Liver (tissue), 8 donors: ENCODE measurements at regions not wholly inside any gene's neighbourhood (a gene's known extent, or its start where the extent isn't known, plus 50 kb on each side); places are given as distances from the start of the nearest gene placed in this dataset.

Experiments used
- DNase-seq: peaks from one replicate; pipeline ENCODE4 v3.0.0-alpha.2; 2017; ENCODE audit warnings: low spot score
- H3K27ac ChIP-seq, 2 donors: one replicate each; pipeline ENCODE4 v1.7.0; 2013; ENCODE audit warnings: inconsistent platforms in 2 of 2, low read length in 2 of 2, control low read depth in 1 of 2, low read depth in 1 of 2, mild to moderate bottlenecking in 1 of 2
- H3K27me3 ChIP-seq, 4 donors: one replicate each; pipeline versions ENCODE4 v1.6.1 to v1.7.0; 2013; ENCODE audit warnings: low read length in 3 of 4, inconsistent platforms in 1 of 4, mild to moderate bottlenecking in 1 of 4, moderate library complexity in 1 of 4; ENCODE audit not compliant: control insufficient read depth in 4 of 4, insufficient read depth in 4 of 4
- H3K36me3 ChIP-seq, 4 donors: one replicate each; pipeline versions ENCODE4 v1.6.1 to v1.7.0; 2013; ENCODE audit warnings: low read length in 3 of 4, mild to moderate bottlenecking in 3 of 4, low read depth in 1 of 4, moderate library complexity in 1 of 4; ENCODE audit not compliant: control insufficient read depth in 4 of 4, insufficient read depth in 3 of 4
- H3K4me1 ChIP-seq, 4 donors: one replicate each; pipeline versions ENCODE4 v1.6.1 to v1.7.0; 2013; ENCODE audit warnings: low read length in 3 of 4, mild to moderate bottlenecking in 3 of 4, moderate library complexity in 1 of 4; ENCODE audit not compliant: control insufficient read depth in 4 of 4, insufficient read depth in 4 of 4
- H3K4me3 ChIP-seq, 3 donors: one replicate each; pipeline versions ENCODE4 v1.6.1 to v1.7.0; 2013; ENCODE audit warnings: low read length in 3 of 3, control low read depth in 1 of 3, low read depth in 1 of 3, mild to moderate bottlenecking in 1 of 3
- H3K9ac ChIP-seq, 2 donors: one replicate each; pipeline ENCODE4 v1.7.0; 2013; ENCODE audit warnings: low read length in 2 of 2, mild to moderate bottlenecking in 2 of 2, moderate library complexity in 2 of 2, control low read depth in 1 of 2, low read depth in 1 of 2
- H3K9me3 ChIP-seq, 4 donors: one replicate each; pipeline versions ENCODE4 v1.6.1 to v1.7.0; 2013; ENCODE audit warnings: low read length in 3 of 4; ENCODE audit not compliant: control insufficient read depth in 4 of 4
- ATF3 ChIP-seq: IDR thresholded peaks from 2 replicates; pipeline ENCODE4 v1.6.1; 2016; ENCODE audit warnings: antibody characterized with exemption
- EGR1 ChIP-seq, 2 donors: IDR thresholded peaks; 2 replicates each; pipeline ENCODE4 v1.6.1; 2016 to 2018; ENCODE audit warnings: antibody characterized with exemption in 2 of 2, low read depth in 2 of 2
- FOXA1 ChIP-seq: IDR thresholded peaks from 2 replicates; pipeline ENCODE4 v1.6.1; 2016; ENCODE audit warnings: antibody characterized with exemption
- FOXA2 ChIP-seq: IDR thresholded peaks from 2 replicates; pipeline ENCODE4 v1.6.1; 2016; ENCODE audit warnings: antibody characterized with exemption
- GABPA ChIP-seq, 2 donors: IDR thresholded peaks in 1 of 2; conservative IDR thresholded peaks in 1 of 2; 2 replicates each; pipeline ENCODE4 v1.6.1; 2016; ENCODE audit warnings: antibody characterized with exemption in 2 of 2, mild to moderate bottlenecking in 1 of 2, moderate library complexity in 1 of 2
- HNF4G ChIP-seq: IDR thresholded peaks from 2 replicates; pipeline ENCODE4 v1.6.1; 2016; ENCODE audit warnings: antibody characterized with exemption
- JUND ChIP-seq, 2 donors: IDR thresholded peaks; 2 replicates each; pipeline ENCODE4 v1.6.1; 2016; ENCODE audit warnings: antibody characterized with exemption in 2 of 2
- MAX ChIP-seq: IDR thresholded peaks from 2 replicates; pipeline ENCODE4 v1.6.1; 2016; ENCODE audit warnings: antibody characterized with exemption
- NR2F2 ChIP-seq: IDR thresholded peaks from 2 replicates; pipeline ENCODE4 v1.6.1; 2016; ENCODE audit warnings: antibody characterized with exemption
- RAD21 ChIP-seq, 2 donors: IDR thresholded peaks; 2 replicates each; pipeline ENCODE4 v1.6.1; 2016; ENCODE audit warnings: antibody characterized with exemption in 2 of 2, mild to moderate bottlenecking in 2 of 2
- REST ChIP-seq: IDR thresholded peaks from 2 replicates; pipeline ENCODE4 v1.6.1; 2016; ENCODE audit warnings: antibody characterized with exemption, mild to moderate bottlenecking
- RXRA ChIP-seq, 2 donors: IDR thresholded peaks; 2 replicates each; pipeline ENCODE4 v1.6.1; 2017 to 2018; ENCODE audit warnings: antibody characterized with exemption in 2 of 2, mild to moderate bottlenecking in 1 of 2
- SP1 ChIP-seq: IDR thresholded peaks from 2 replicates; pipeline ENCODE4 v1.6.1; 2018; ENCODE audit warnings: antibody characterized with exemption, mild to moderate bottlenecking
- TAF1 ChIP-seq: conservative IDR thresholded peaks from 2 replicates; pipeline ENCODE4 v1.6.1; 2016; ENCODE audit warnings: antibody characterized with exemption, mild to moderate bottlenecking
- YY1 ChIP-seq: IDR thresholded peaks from 2 replicates; pipeline ENCODE4 v1.6.1; 2016; ENCODE audit warnings: antibody characterized with exemption, mild to moderate bottlenecking
- WGBS: extraction: QIAGEN DNeasy Blood & Tissue Kit; methylation state at CpG from one replicate; pipeline ENCODE4 v1.1.7; 2013; 5-methylcytosine and 5-hydroxymethylcytosine counted together
- TF ChIP-seq, protein P1 (sequence below): IDR thresholded peaks from 2 replicates; pipeline ENCODE4 v1.6.1; 2016; ENCODE audit warnings: antibody characterized with exemption
- TF ChIP-seq, protein P2 (sequence below): fragments of 150-350 bp; IDR thresholded peaks from 2 replicates; pipeline ENCODE4 v1.5.1; 2017; ENCODE audit warnings: improper control_type of control experiment, low read depth, low read length; ENCODE audit not compliant: missing input control
- donor health status: healthy.
- donor health status: healthy.
- donor health status: healthy.
- donor health status: healthy.
- donor health status: healthy.

DNA sequence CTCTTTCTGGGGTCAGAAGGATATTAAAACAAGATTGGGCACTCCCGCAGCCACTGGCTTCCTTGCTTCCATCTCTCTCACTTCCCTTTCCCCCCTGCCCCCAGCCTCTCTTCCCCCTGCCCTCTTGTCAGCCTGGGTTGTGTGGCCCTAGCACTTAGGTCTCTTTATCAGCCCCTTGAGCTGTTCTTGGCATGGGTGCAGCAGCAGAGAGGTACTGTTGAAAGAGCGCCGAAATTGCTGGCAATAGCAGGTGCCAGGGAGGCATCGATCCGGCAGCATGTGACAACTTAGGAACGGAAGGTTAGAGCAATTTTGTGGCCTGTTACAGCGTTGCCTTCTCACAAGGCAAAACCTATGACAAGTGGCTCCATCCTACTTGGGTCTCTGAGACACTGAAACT, 333.1 kb upstream of the IGFBP7 start (continued):
- TF ChIP-seq, protein P1, sequence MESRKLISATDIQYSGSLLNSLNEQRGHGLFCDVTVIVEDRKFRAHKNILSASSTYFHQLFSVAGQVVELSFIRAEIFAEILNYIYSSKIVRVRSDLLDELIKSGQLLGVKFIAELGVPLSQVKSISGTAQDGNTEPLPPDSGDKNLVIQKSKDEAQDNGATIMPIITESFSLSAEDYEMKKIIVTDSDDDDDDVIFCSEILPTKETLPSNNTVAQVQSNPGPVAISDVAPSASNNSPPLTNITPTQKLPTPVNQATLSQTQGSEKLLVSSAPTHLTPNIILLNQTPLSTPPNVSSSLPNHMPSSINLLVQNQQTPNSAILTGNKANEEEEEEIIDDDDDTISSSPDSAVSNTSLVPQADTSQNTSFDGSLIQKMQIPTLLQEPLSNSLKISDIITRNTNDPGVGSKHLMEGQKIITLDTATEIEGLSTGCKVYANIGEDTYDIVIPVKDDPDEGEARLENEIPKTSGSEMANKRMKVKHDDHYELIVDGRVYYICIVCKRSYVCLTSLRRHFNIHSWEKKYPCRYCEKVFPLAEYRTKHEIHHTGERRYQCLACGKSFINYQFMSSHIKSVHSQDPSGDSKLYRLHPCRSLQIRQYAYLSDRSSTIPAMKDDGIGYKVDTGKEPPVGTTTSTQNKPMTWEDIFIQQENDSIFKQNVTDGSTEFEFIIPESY, result no peak

DNA sequence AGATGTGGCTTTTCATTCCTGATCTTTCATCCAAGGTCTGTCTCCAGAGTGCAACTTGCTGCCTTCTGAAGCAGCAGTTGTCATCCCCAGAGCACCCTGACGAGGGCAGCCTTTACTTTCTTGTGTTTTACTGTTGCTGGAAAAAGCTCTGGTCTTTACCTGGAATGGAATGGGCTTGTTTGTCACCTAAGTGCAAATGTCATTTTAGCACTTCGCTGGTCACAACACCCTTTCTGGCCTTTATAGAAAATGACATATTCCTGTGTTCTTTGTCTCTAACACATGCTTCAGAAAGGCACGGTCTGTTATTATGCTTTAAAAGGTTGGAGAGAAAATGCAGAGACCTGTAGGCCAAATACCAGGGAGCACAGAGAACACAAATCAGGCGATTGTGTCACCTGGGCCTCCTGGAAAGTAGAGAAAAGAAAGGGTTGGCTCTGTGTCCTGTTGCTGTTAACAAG, 332.7 kb upstream of the IGFBP7 start:
- no peak overlapping the region for H3K27ac ChIP-seq
- TF ChIP-seq NR2F2, result no peak
- TF ChIP-seq, protein P2, sequence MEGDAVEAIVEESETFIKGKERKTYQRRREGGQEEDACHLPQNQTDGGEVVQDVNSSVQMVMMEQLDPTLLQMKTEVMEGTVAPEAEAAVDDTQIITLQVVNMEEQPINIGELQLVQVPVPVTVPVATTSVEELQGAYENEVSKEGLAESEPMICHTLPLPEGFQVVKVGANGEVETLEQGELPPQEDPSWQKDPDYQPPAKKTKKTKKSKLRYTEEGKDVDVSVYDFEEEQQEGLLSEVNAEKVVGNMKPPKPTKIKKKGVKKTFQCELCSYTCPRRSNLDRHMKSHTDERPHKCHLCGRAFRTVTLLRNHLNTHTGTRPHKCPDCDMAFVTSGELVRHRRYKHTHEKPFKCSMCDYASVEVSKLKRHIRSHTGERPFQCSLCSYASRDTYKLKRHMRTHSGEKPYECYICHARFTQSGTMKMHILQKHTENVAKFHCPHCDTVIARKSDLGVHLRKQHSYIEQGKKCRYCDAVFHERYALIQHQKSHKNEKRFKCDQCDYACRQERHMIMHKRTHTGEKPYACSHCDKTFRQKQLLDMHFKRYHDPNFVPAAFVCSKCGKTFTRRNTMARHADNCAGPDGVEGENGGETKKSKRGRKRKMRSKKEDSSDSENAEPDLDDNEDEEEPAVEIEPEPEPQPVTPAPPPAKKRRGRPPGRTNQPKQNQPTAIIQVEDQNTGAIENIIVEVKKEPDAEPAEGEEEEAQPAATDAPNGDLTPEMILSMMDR, result peak; percentile 80
- TF ChIP-seq SP1, result no peak
- TF ChIP-seq RAD21 (IDR thresholded peaks at IDR 0.05), result peak; percentile 88 to 95
- TF ChIP-seq YY1, result no peak
- H3K4me1 ChIP-seq, result peaks cover 6 to 17% (median 13%) of the 10 kb centered on the region in 4 donors
- H3K9me3 ChIP-seq, result no peaks in the 10 kb centered on the region
- H3K36me3 ChIP-seq, result no peaks in the 10 kb centered on the region
- 14% methylated on average over 4 of the region's 4 CpGs for WGBS
- H3K27me3 ChIP-seq, result peaks cover 0 to 5% (median 1%) of the 10 kb centered on the region in 4 donors
- no peak overlapping the region for H3K9ac ChIP-seq
- H3K4me3 ChIP-seq, result no peak overlapping the region
- peak; percentile 36 for DNase-seq

GRCh38 chr4:57442241-57442640, 332.1 kb upstream of the IGFBP7 start:
- Histone ChIP-seq H3K9me3 (no peaks in the 10 kb centered on the region), H3K9ac (no peak overlapping the region), H3K27ac (no peak overlapping the region), H3K36me3 (no peaks in the 10 kb centered on the region), H3K4me1 (peaks cover 6 to 17% (median 13%) of the 10 kb centered on the region in 4 donors), H3K27me3 (peaks cover 0 to 5% (median under 1%) of the 10 kb centered on the region in 4 donors), H3K4me3 (no peak overlapping the region)
- 49% methylated on average over 7 of the region's 7 CpGs for WGBS
- no peak for TF ChIP-seq HNF4G
- TF ChIP-seq ATF3, result no peak
- TF ChIP-seq, protein P1, result no peak
- TF ChIP-seq EGR1 (IDR thresholded peaks at IDR 0.05; ENCODE audit: low read depth in 2 of 2), result no peak
- TF ChIP-seq RAD21 (IDR thresholded peaks at IDR 0.05), result no peak
- no peak for TF ChIP-seq GABPA (IDR thresholded peaks at IDR 0.05 in 1 of 2, conservative IDR thresholded peaks at IDR 0.05 in 1 of 2)
- TF ChIP-seq MAX, result no peak
- TF ChIP-seq JUND (IDR thresholded peaks at IDR 0.05), result no peak
- TF ChIP-seq FOXA1, result no peak
- TF ChIP-seq TAF1, result no peak
- no peak for TF ChIP-seq REST
- TF ChIP-seq NR2F2, result no peak
- no peak for TF ChIP-seq FOXA2
- TF ChIP-seq RXRA (IDR thresholded peaks at IDR 0.05), result no peak
- DNase-seq, result no peak
